ENCODE measurements at regions not wholly inside any gene's neighbourhood (a gene's known extent, or its start where the extent isn't known, plus 50 kb on each side); places are given as distances from the start of the nearest gene placed in this dataset.
"Not testable (repeated sequence)": the region's sequence is repeated elsewhere in the genome, so short reads cannot be mapped to it uniquely, and the experiment has no call there.

DNA sequence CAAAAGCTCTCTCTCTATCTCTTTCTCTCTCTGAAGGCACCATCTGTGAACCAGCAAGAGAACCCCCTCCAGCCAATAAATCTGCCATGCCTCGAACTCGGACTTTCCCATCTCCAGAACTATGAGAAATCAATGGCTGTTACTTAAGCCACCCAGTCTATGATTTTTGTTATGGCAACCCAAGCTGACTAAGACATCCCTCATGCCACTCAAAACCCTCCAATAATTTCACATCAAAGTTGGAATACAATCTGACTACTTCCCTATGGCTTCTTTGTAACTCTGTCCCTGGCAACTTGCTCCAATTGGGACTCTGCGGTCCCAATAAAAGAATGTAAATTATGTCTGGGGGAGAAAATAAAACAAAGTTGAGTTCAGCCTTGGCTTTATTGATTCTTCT, 265.7 kb downstream of the SHOX start:
- DNase-seq (ENCODE audit: low spot score) = no peak

DNA sequence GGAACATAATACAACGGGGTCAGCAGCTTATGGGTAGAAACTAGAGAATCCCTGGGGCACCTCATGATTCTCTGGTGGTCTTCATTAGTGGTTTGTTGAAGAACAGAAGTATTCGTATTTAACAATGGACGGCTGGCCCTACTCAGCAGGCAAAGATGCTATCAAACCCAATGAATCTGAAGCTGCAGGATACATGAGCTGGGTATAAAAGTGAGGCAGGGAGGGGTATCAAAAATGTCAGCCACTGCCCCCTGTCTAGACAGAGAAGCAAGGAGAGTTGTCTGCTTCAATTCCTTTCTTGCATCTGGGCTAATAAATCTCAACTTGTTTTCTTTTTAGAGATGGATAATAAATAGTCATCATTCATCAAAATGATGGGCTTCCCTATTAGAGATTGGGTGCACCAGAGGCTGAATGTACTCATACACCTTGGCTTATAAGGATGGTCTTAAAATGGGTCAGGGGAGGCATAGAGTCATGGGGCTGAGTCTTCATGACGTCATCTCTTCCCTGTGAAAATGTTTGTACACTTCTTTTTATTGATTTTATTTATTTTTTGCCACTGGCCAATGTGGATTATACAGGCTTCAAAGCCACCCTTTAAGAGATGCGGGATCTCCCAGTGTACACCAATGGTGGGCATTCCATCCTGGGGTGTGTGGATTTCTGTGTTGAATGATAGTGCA, 259.5 kb downstream of the SHOX start:
- no peak for DNase-seq (ENCODE audit: low spot score)

DNA sequence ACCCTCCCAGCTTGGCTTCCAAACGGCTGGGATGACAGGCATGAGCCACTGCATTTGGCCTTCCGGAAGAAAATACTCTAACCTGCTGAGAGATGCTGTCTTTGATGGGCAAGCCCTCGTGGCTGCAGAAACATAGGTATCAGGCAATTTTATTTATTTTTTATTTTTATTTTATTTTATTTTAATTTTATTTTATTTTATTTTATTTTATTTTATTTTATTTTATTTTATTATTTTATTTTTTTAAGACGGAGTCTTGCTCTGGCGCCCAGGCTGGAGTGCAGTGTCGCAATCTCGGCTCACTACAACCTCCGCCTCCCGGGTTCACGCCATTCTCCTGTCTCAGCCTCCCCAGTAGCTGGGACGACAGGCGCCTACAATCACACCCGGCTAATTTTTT, 257.1 kb downstream of the SHOX start:
- not testable (repeated sequence) for DNase-seq (ENCODE audit: low spot score)

DNA sequence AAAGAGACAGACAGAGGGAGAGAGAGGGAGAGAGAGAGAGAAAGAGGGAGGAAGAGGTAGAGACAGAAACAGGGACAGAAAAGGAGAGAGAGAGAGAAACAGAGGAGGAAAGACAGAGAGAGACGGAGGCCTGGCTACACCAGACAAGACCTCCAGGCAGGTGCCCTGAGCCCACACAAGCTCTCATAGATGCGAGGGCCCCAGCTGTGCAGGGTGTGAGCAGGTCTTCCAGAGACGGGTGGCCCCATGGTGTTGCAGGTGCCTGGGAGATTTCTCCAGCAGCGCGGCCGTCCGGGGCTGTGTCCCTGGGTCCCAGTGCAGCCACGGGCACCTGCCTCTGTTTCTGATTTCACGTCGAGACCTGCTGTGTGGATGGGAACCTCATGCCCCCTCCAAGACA, 253.0 kb downstream of the SHOX start:
- DNase-seq (ENCODE audit: low spot score) = no peak

DNA sequence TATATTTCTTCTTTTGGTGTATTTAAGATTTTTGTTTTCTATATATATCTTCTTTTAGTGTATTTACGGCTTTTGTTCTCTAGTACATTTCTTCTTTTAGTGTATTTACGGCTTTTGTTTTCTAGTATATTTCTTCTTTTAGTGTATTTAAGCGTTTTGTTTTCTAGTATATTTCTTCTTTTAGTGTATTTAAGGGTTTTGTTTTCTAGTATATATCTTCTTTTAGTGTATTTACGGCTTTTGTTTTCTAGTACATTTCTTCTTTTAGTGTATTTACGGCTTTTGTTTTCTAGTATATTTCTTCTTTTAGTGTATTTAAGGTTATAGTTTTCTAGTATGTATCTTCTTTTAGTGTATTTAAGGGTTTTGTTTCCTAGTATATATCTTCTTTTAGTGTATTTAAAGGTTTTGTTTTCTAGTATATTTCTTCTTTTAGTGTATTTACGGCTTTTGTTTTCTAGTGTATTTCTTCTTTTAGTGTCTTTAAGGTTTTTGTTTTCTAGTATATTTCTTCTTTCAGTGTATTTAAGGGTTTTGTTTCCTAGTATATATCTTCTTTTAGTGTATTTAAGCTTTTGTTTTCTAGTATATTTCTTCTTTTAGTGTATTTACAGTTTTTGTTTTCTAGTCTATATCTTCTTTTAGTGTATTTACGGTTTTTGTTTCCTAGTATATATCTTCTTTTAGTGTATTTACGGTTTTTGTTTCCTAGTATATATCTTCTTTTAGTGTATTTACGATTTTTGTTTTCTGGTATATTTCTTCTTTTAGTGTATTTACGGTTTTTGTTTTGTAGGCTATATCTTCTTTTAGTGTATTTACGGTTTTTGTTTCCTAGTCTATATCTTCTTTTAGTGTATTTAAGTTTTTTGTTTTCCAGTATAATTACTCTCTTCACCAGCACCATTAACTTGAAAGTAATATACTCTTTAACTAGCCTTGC, 249.4 kb downstream of the SHOX start:
- DNase-seq (ENCODE audit: low spot score) = not testable (repeated sequence)

DNA sequence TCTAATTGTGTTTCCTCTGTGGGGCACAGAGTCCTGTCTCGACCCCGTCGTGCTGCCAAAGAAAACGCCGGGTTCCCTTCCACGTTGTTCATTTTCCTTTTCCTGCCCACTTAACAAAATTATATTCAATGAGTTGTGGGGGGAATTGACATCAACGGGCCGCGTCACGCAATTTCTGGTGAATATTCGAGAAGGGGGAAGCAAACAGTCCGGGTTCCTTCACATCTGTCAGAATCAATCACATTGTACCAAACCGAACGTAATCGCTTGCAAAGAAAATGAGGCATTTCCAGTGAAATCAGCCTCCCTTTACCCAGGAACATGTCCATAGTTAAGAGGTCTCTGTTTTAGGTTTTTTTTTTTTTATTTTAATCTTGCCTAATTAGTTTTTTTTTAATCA, 243.5 kb downstream of the SHOX start:
- no peak for DNase-seq (ENCODE audit: low spot score)

DNA sequence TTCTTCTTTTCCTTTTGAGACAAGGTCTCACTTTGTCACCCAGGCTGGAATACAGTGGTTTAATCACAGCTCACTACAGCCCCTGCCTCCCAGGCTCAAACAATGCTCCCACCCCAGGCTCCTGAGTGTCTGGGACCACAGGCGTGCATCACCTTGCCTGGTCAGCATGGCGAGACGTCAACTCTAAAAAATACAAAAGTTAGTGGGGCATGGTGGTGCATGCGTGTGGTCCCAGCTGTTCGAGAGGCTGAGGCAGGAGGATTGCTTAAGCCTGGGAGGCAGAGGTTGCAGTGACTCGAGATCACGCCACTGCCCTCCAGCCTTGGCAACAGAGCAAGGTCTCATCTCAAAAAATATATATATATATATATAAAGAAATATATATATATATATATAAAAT, 242.4 kb downstream of the SHOX start:
- DNase-seq (ENCODE audit: low spot score) = no peak

DNA sequence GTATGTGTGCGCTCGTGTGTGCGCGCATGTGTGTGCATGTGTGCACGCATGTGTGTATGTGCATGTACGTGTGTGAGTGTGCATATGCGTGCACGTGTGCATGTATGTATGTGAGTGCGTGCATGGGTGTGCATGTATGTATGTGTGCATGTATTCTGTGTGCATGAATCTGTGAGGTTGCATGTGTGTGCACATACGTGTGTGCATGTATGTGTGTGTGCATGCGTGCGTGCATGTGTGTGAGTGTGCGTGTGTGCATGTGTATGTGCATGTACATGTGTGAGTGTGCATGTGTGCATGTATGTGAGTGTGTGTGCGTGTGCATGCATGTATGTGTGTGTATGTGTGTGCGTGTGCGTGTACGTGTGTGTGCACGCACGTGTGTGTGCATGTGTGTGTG, 241.5 kb downstream of the SHOX start:
- DNase-seq (ENCODE audit: low spot score) = no peak

DNA sequence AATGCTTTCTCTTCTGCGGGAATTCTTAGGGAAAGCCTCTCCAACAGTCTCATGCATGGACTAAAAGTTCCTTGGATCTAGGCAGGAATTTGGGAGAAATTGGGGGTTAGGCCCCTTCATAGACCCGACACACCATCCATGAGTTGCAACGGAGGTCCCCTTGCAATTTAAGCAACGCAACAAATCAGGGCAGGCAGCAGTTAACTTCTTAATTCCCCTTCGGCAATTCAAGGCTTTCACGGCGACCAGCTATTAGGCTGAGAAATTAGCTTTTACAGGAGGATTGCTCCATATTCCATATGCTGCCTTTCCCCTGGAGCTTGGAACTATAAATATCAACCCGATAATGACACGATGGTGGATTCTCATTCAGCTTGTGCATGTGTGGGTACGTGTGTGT, 241.0 kb downstream of the SHOX start:
- no peak for DNase-seq (ENCODE audit: low spot score)

DNA sequence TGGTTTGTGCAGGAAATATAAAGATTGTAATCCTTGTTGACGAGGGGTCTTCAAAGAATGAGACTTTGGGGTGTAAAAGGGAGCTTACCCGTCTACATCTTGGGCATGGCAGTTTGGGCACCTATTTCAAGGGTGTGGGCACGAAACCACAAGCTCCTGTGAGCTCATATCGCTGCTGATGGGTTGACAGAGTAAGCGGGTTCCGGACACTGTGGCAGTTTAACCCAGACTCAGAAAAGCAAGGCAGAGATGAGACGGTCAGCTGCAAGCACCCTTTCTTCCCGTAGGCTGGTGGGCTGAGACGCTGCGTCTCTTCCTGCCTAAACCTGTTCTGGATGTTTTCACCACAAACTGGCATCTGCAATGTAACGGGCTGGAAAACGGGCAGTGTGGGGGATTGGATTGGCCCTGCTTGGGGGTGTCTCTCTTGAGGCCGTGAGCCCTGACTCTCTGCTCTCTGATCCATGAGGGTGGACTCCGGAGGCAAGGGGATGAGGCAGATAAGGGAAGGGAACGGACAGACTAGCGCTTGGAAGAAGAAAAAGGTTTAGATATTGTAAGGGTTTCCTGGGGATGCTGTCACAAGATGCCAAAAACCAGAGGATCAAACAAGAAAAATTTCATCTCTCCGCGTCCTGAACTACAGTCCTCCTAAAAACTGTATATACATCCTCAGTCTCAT, 237.5 kb downstream of the SHOX start:
- DNase-seq (ENCODE audit: low spot score) = no peak

DNA sequence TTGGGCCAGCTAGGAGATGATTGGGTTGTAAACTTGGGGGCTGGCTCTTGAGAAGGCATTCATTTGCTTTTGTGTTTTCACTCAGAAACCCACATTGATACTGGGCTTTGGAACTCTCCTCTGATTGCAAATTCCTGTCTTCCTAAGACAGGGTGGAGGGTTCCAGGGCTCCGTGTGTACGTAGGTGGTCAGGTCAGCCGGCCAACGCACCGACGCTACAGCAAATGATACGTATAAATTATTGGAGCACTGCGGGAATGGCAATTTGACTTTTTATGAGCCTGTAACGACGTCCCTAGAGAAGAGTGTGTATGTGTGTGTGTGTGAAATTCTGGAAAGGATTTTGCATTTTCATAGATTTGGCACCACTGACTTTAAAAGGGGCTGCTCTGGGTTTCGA, 236.9 kb downstream of the SHOX start:
- no peak for DNase-seq (ENCODE audit: low spot score)

DNA sequence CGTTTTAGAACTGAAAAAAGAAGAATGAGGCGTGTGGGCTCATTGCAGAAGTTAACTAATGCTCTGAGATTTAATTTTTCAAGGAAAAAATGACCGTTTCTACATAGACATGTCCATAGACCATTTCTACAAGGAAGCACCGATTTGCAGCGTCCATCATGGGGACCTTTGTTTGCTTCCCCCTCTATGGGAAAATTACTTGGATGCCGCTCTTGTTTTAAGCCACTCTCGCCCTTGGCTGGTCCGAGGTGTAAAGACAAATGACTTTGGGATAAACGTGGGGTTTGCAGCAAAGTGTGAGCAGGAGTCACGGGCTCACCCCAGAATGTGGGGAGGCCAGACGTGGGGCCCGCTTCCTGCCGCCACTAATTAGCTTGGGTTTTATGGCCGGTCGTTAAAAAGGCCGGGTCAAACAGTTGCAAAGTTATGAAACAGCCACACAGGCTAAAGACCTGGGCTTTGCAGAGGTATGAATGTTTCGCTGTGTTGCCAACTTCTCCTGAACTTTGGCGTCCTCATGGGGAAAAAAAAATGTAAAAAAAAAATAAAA, 235.9 kb downstream of the SHOX start:
- no peak for DNase-seq (ENCODE audit: low spot score)

DNA sequence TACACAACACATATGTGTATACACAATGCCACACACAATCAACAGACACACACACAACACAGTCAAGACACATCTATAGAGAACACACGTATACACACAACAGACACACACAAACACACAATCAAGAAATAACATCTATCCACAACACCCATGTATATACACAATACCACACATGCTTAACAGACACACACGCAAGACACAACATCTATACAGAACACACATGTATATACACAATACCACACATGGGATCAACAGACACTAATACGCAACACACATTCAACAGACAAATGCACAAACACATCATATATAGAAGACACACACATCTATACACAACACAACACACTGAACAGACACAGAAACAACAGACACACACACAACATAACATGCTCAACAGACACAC, 234.8 kb downstream of the SHOX start:
- no peak for DNase-seq (ENCODE audit: low spot score)

DNA sequence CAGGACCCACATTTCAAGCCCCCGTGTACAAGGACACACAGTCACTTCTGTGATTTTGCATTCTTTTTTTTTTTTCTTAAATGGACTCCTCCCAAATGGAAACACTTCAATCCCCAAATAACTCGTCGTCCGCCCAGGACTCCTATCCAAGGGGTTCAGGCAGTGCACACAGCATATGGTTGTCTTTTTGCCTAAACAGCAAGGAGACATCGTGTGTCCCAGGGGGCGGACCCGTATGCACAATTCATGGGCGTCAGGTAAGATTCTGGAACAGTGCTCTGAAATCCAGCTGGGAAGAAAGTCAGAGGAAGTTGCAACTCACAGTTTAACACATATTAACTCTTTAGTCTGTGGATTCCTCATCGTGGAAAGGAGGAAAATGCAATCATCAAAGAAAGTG, 231.3 kb downstream of the SHOX start:
- no peak for DNase-seq (ENCODE audit: low spot score)

DNA sequence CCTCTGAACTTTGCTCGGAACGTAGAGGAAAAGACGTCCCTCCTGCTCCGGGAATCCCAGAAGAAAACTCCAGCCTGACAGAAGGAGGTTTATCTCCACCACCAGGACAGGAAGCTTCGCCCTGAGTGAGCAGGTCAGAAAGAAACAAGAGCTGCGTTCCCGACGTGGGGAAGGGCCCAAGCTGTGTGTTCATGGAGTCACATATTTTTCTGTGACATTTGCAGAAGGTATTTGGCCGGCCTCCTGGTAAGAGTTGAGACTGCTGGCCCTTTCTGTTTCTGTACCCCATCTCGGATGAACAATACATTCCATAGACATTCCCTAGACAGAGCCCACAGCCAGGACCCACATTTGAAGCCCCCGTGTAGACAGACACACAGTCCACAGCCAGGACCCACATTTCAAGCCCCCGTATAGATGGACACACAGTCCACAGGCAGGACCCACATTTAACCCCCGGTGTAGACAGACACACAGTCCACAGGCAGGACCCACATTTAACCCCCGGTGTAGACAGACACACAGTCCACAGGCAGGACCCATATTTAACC, 230.8 kb downstream of the SHOX start:
- no peak for DNase-seq (ENCODE audit: low spot score)

DNA sequence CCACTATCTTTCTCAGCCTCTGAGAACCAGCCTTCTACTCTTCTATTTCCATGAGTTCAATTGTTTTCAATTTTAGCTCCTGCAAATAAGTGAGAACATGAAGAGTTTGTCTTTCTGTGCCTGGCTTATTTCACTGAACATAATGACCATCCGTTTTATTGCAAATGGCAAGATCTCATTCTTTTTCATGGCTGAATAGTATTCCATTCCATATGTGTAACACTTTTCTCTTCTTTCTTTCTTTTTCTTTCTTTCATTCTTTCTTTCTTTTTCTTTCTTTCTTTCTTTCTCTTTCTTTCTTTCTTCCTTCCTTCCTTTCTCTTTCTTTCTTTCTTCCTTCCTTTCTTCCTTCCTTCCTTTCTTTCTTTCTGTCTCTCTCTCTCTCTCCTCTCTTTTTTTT, 228.7 kb downstream of the SHOX start:
- DNase-seq (ENCODE audit: low spot score) = no peak

DNA sequence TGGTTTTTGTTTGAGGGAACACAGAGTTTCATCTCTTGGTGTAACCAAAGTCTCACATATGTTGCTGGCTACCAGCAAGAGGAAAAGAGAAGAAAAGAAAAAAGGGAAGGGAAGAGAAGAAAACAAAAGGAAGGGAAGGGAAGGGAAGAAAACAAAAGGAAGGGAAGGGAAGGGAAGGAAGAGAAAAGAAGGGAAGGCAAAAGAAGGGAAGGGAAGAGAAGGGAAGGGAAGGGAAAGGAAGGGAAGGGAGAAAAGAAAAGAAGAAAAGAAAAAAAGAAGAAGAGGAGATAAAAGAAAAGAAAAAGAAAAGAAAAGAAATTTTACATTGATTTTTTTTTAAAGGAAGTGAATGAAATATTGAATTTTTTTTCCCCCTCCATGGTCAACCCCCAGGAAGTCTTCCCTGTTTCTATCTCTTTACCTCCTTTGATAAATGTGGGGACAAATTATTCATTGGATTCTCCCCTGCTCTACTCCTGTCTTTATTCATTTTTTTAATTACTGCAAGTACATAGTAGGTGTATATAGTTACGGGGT, 228.0 kb downstream of the SHOX start:
- no peak for DNase-seq (ENCODE audit: low spot score)

DNA sequence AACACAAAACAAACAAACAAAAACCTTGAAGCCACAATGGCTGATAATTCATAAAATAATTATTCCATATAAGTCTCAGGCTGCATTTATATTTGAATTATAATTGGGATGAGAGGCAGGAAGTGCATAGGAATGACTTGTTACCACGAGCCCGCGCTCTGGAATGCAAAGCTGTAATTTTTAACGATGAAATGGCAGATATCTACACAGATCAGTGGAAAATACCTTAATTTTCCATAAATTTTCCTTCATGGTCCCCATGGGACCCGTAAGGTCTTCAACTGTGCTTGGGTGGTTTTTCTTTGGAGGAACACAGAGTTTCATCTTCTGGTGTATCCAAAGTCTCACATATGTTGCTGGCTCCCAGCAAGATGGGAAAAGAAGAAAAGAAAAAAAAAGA, 226.8 kb downstream of the SHOX start:
- no peak for DNase-seq (ENCODE audit: low spot score)

DNA sequence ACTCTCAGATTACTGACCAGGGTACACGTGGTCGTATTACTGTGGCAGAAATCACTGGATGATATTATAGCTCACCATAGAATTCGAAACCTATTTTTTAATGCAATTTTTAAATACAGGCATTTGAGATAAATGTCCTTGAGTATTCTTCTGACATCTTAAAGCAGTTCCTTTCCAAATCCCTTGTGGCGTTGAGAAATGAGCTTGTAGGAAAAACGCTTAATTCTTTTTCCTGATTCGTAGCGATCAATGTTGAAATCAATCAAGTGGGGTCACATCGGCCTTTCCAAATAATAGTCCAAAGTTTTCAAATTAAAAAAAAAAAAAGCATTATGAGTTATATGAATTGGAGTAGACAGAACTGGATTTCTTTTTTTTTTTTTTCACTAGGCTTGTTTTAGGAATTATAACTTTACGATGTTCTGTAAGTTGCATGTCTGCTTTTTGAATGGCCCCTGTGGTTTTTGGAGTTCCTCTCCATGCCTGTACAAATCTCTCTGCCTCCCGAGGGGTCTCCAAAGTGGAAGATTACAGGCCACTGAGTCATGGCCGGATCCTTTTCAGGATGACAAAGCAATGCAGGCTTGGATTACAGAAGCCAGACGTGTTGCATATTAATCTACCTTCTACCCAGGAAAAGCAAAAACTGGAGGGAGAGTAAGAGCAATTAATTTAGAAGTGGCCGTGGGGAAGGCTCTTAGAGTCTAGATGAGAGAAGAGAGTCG, 226.1 kb downstream of the SHOX start:
- no peak for DNase-seq (ENCODE audit: low spot score)

DNA sequence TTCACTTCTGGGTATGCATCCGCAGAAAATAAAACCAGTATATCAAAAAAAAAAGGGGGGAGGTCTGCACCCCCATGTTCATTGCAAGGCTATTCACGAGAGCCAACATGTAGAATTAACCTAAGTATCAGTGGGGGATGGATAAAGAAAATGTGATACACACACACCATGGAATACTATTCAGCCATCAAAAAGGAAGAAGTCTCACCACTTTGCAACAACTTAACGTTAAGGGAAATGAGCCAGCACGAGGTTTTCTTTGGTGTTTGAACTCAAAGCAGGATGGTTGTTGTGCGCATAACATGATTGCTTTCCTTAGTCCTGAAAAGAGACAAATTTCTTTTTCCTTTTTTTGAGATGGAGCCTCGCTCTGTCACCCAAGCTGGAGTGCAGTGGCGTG, 222.7 kb downstream of the SHOX start:
- DNase-seq (ENCODE audit: low spot score) = no peak

DNA sequence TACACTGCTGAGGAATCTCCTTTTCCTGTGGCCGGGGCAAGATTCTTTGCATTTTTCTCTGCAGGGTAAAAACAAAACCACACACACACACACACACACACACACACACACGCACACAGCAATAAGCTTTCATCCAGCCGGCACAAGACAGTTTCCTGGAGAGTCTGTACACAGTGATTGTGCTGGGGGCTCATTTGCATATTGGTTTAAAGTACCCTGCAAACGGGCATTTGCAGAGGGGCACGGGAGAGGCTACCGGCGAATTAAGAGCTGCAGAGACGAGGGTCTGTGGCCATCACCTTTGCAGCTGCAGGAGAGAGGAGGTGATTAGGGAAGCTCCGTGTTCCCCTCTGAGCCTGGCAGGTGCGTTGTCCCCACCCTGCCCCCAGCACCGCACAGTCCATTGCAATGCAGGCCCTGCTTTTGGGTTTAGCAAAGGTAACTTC, 219.9 kb downstream of the SHOX start:
- DNase-seq (ENCODE audit: low spot score) = no peak
